T-cell (primary cell): ENCODE measurements at regions not wholly inside any gene's neighbourhood (a gene's known extent, or its start where the extent isn't known, plus 50 kb on each side); places are given as distances from the start of the nearest gene placed in this dataset.

Experiments used
- ATAC-seq, 4 experiments: fragments of 200-7000 bp in 3 of 4; fragments of 150-1000 bp in 1 of 4; cut with Tn5 transposase; replicated peaks in 1 of 4; 1 replicate in 3 of 4; 2 replicates in 1 of 4; pipeline ENCODE4 v1.10.0; 2021; ENCODE audit warnings: moderate library complexity in 3 of 4, mild to moderate bottlenecking in 2 of 4, moderate number of reproducible peaks in 1 of 4
- CTCF ChIA-PET, 2 donors: fragments of 300-600 bp; sonication (Branson Sonifier 250); formaldehyde crosslinking; loops; one replicate each; lab custom pipeline; 2022; ENCODE audit warnings: antibody characterized with exemption in 2 of 2; lab: Charles Lee
- POLR2A ChIA-PET, 2 donors: fragments of 300-600 bp; sonication (Branson Sonifier 250); formaldehyde crosslinking; loops; one replicate each; lab custom pipeline; 2022; ENCODE audit warnings: antibody characterized with exemption in 2 of 2; lab: Charles Lee
- DNase-seq, 35 experiments: peaks; one replicate each; pipeline versions ENCODE4 v3.0.0 to v3.0.0-alpha.2; 2013 to 2023
- H3K27ac ChIP-seq: one replicate; pipeline ENCODE4 v1.5.1; 2013; ENCODE audit warnings: low read length
- H3K27me3 ChIP-seq, 2 experiments: replicated peaks in 1 of 2; 1 replicate in 1 of 2; 2 replicates in 1 of 2; pipeline versions ENCODE4 v1.6.1 to v1.7.0; 2013; ENCODE audit warnings: low read length in 1 of 2, mixed read lengths in 1 of 2; ENCODE audit not compliant: control insufficient read depth in 2 of 2, insufficient read depth in 2 of 2; ENCODE audit errors: extremely low read depth in 1 of 2
- H3K36me3 ChIP-seq, 2 donors: 1 replicate in 1 of 2; 2 replicates in 1 of 2; pipeline versions ENCODE4 v1.6.1 to v1.7.0; 2013; ENCODE audit warnings: low read length in 1 of 2; ENCODE audit not compliant: control insufficient read depth in 2 of 2, insufficient read depth in 1 of 2; ENCODE audit errors: extremely low read depth in 1 of 2
- H3K4me1 ChIP-seq, 2 experiments: 1 replicate in 1 of 2; 2 replicates in 1 of 2; pipeline versions ENCODE4 v1.6.1 to v1.7.0; 2013; ENCODE audit warnings: low read length in 2 of 2, mixed read lengths in 1 of 2; ENCODE audit not compliant: insufficient read depth in 2 of 2, control insufficient read depth in 1 of 2; ENCODE audit errors: extremely low read depth in 1 of 2
- H3K4me3 ChIP-seq, 2 donors: 1 replicate in 1 of 2; 2 replicates in 1 of 2; pipeline versions ENCODE4 v1.5.1 to v1.7.0; 2013; ENCODE audit warnings: mild to moderate bottlenecking in 2 of 2, low read length in 1 of 2, moderate library complexity in 1 of 2; ENCODE audit not compliant: control insufficient read depth in 1 of 2; ENCODE audit errors: extremely low read depth in 1 of 2
- H3K9me3 ChIP-seq: 2 replicates; pipeline ENCODE4 v1.7.0; 2013
- H3K27ac Mint-ChIP-seq, 2 donors: one replicate each; pipeline ENCODE4 v1.8.0; 2020 to 2021; ENCODE audit warnings: mild to moderate bottlenecking in 2 of 2, mixed read lengths in 2 of 2
- H3K27me3 Mint-ChIP-seq, 2 donors: one replicate each; pipeline ENCODE4 v1.8.0; 2021 to 2022; ENCODE audit warnings: mixed read lengths in 2 of 2
- H3K36me3 Mint-ChIP-seq: one replicate; pipeline ENCODE4 v1.8.0; 2021; ENCODE audit warnings: mixed read lengths
- H3K4me1 Mint-ChIP-seq, 3 donors: one replicate each; pipeline ENCODE4 v1.8.0; 2020 to 2022; ENCODE audit warnings: mixed read lengths in 3 of 3, mild to moderate bottlenecking in 1 of 3
- H3K4me3 Mint-ChIP-seq, 3 donors: one replicate each; pipeline ENCODE4 v1.8.0; 2020 to 2022; ENCODE audit warnings: mild to moderate bottlenecking in 3 of 3, mixed read lengths in 3 of 3, moderate library complexity in 3 of 3
- H3K9me3 Mint-ChIP-seq, 3 donors: one replicate each; pipeline ENCODE4 v1.8.0; 2020 to 2022; ENCODE audit warnings: mixed read lengths in 3 of 3
- WGBS: methylation state at CpG from one replicate; pipeline ENCODE4 v1.1.5; 2013; ENCODE audit warnings: missing lambda C conversion rate; ENCODE audit not compliant: insufficient coverage; 5-methylcytosine and 5-hydroxymethylcytosine counted together

DNA sequence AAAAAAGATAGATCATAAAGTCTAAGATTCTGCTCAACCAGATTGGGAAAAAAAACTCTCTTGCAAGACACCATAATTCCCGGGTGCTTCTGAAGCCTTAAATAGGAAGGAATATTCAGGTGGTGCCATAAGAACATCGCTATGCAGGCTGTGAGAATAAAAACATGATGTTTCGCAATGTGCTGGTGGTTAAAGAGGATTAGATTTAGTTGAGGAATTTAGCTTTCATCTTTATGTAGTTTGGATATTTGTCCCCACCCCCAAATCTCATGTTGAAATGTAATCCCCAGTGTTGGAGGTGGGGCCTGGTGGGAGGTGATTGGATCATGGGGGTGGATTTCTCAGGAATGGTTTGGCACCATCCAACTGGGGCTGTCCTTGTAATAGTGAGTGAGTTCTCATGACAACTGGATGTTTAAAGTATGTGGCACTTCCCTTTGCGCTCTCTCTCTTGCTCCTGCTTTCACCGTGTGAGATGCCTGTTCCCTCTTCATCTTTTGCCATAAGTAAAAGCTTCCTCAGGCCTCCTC, 132.2 kb downstream of the AKAIN1 start:
- Histone ChIP-seq H3K27me3 (no peaks in the 10 kb centered on the region), H3K9me3 (no peaks in the 10 kb centered on the region), H3K36me3 (no peaks in the 10 kb centered on the region), H3K27ac (no peak overlapping the region), H3K4me3 (no peak overlapping the region), H3K4me1 (no peaks in the 10 kb centered on the region)
- Mint-ChIP-seq H3K36me3 (no peaks in the 10 kb centered on the region), H3K27ac (no peak overlapping the region), H3K27me3 (no peaks in the 10 kb centered on the region), H3K4me3 (no peak overlapping the region), H3K9me3 (no peaks in the 10 kb centered on the region), H3K4me1 (no peaks in the 10 kb centered on the region)
- ChIA-PET POLR2A (no interaction called here), CTCF (interaction anchor here (0.6 to 0.7 kb wide), 2 partner anchors 38 to 1293 kb away, joined by 3 read pairs; no protein-coding TSS in a partner anchor)
- 80% methylated on average over 1 of the region's 5 CpGs for WGBS
- ATAC-seq = no peak
- DNase-seq = no peak

DNA sequence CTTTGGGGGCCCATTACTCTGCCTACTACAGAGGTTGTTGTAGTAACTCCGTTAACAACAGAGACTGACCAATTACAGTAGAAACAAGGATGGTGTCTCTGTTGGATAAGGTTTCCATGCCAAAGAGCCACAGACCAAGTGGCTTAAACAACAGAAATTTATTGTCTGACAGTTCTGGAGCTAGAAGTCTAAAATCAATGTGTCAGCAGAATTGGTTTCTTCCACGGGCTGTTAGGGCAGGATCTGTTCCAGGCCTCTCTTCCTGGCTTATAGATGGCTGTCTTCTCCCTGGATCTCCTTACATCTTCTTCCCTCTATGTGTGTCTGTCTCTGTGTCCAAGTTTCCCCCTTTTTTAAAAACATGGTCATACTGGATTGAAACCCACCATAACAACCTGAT, 135.3 kb downstream of the AKAIN1 start:
- ChIA-PET CTCF (no interaction called here), POLR2A (no interaction called here)
- ATAC-seq (no peak), DNase-seq (no peak)
- Histone ChIP-seq H3K27me3 (peaks cover 0 to 3% of the 10 kb centered on the region in 2 experiments), H3K4me3 (no peak overlapping the region), H3K27ac (no peak overlapping the region), H3K36me3 (no peaks in the 10 kb centered on the region), H3K9me3 (no peaks in the 10 kb centered on the region), H3K4me1 (peaks cover 5 to 11% of the 10 kb centered on the region in 2 experiments)
- WGBS = 75% methylated on average over 1 of the region's 2 CpGs
- no peak overlapping the region for H3K27ac Mint-ChIP-seq
- H3K4me3 Mint-ChIP-seq = no peak overlapping the region
- H3K9me3 Mint-ChIP-seq = no peaks in the 10 kb centered on the region
- H3K36me3 Mint-ChIP-seq = no peaks in the 10 kb centered on the region
- H3K4me1 Mint-ChIP-seq = peaks cover 20 to 22% (median 20%) of the 10 kb centered on the region in 3 donors
- H3K27me3 Mint-ChIP-seq = peaks cover 0 to 4% of the 10 kb centered on the region in 2 donors

DNA sequence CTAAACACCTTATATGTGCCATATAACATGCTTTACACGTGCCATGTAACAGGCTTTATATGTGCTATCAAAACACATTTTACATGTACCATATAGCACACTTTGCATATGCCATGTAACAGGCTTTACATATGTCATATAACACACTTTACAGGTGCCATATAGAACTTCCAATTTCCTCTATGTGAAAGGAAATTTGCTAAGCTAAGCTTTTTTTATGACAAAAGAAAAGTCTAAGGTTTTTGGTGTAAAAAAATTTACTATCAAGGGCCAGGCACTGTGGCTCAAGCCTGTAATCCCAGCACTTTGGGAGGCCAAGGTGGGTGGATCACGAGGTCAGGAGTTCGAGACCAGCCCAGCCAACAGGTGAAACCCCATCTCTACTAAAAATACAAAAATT, 136.5 kb downstream of the AKAIN1 start:
- DNase-seq (no peak), ATAC-seq (no peak)
- H3K27ac ChIP-seq = no peak overlapping the region
- H3K9me3 Mint-ChIP-seq = no peaks in the 10 kb centered on the region
- H3K27me3 ChIP-seq = peaks cover 0 to 3% of the 10 kb centered on the region in 2 experiments
- H3K36me3 ChIP-seq = no peaks in the 10 kb centered on the region
- ChIA-PET CTCF (interaction anchor here in 1 of 2 donors (0.6 kb wide), 1 partner anchor 537 kb away, joined by 3 read pairs; no protein-coding TSS in a partner anchor), POLR2A (no interaction called here)
- peaks cover 5 to 11% of the 10 kb centered on the region in 2 experiments for H3K4me1 ChIP-seq
- H3K36me3 Mint-ChIP-seq = no peaks in the 10 kb centered on the region
- H3K27me3 Mint-ChIP-seq = peaks cover 0 to 4% of the 10 kb centered on the region in 2 donors
- H3K4me1 Mint-ChIP-seq = peaks cover 20 to 22% (median 20%) of the 10 kb centered on the region in 3 donors
- H3K4me3 Mint-ChIP-seq = no peak overlapping the region
- H3K4me3 ChIP-seq = no peak overlapping the region
- WGBS = 76% methylated on average over 3 of the region's 3 CpGs
- no peak overlapping the region for H3K27ac Mint-ChIP-seq
- H3K9me3 ChIP-seq = no peaks in the 10 kb centered on the region

DNA sequence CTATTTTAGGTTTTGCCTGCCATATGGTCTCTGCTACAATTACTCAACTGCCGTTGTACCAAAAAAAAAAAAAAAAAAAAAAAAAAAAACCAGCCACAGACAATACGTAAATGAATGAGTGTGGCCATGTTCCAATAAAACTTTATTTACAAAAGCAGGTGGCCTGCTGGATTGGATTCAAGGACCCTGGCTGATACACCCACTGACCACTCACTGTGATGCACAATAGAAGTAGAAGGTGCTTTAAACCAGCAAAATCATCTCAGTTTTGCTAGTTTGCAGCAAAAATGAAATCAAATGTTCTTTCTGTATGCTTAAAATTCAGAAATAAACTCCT, 137.4 kb downstream of the AKAIN1 start:
- Mint-ChIP-seq H3K27ac (no peak overlapping the region), H3K27me3 (peaks cover 0 to 5% of the 10 kb centered on the region in 2 donors), H3K4me1 (peaks cover 20 to 22% (median 20%) of the 10 kb centered on the region in 3 donors), H3K9me3 (no peaks in the 10 kb centered on the region), H3K4me3 (peak overlapping the region in 1 of 3 donors; percentile 50), H3K36me3 (no peaks in the 10 kb centered on the region)
- H3K9me3 ChIP-seq = no peaks in the 10 kb centered on the region
- no peak overlapping the region for H3K27ac ChIP-seq
- DNase-seq (no peak), ATAC-seq (no peak)
- peaks cover 0 to 3% of the 10 kb centered on the region in 2 experiments for H3K27me3 ChIP-seq
- no peak overlapping the region for H3K4me3 ChIP-seq
- ChIA-PET CTCF (interaction anchor here (0.6 to 1.6 kb wide), 5 partner anchors 10 to 953 kb away, joined by 3 to 15 read pairs (median 3); no protein-coding TSS in a partner anchor), POLR2A (no interaction called here)
- no CpG with 5 or more reads among the region's 2 CpGs for WGBS
- H3K36me3 ChIP-seq = no peaks in the 10 kb centered on the region
- peaks cover 5 to 11% of the 10 kb centered on the region in 2 experiments for H3K4me1 ChIP-seq

DNA sequence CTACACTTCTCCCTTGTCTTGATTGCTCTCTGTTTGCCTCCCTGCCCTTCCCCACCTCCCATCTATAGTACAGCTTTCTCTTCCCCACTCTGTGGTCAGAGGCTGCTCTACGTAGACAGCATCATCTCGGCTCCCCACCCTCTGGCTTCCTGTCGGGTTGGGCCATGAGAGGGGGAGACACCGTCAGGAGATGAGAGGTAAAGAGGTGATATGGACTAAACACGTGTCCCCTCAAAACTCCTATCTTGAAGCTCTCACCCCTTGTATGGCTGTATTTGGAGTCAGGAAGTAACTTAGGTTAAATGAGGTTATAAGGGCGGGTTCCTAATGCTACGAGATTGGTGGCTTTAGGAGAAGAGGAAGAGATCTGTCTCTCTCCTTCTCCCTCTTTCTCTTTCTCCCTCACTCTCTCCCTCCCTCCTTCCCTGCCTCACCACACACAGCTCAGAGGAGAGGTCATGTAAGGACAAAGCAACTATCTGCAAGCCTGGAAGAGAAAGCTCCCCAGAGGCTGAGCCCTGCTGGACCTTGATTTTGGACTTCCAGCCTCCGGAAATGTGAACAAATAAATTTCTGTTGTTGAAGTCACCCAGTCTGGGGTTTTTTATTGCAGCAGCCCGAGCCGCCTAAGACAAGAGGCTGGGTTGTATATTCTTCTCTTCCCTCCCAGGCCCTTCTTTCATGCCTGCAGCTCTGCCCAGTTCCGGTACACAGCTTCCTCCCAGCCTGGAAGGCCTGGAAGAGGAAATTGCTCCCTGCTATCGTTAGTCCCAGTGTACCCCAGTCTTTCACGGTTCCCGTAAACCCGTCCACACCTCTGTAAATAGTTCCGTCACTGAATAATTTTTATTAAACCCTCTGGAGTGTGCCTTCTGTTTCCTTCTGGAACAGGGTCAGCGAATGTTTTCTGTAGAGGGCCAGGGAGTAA, 138.0 kb downstream of the AKAIN1 start:
- peak overlapping the region; percentile 41 to 51 (median 50) for H3K4me3 Mint-ChIP-seq
- no peaks in the 10 kb centered on the region for H3K36me3 Mint-ChIP-seq
- Histone ChIP-seq H3K36me3 (no peaks in the 10 kb centered on the region), H3K27ac (peak overlapping the region; percentile 19), H3K4me1 (peaks cover 5 to 11% of the 10 kb centered on the region in 2 experiments), H3K4me3 (no peak overlapping the region), H3K27me3 (peaks cover 0 to 3% of the 10 kb centered on the region in 2 experiments), H3K9me3 (no peaks in the 10 kb centered on the region)
- 40% methylated on average over 3 of the region's 17 CpGs for WGBS
- no peaks in the 10 kb centered on the region for H3K9me3 Mint-ChIP-seq
- peaks cover 20 to 22% (median 20%) of the 10 kb centered on the region in 3 donors for H3K4me1 Mint-ChIP-seq
- ChIA-PET POLR2A (no interaction called here), CTCF (interaction anchor here (0.5 to 2.3 kb wide), 13 partner anchors 9 to 1287 kb away, joined by 3 to 22 read pairs (median 4); no protein-coding TSS in a partner anchor)
- H3K27me3 Mint-ChIP-seq = peaks cover 0 to 5% of the 10 kb centered on the region in 2 donors
- peak; percentile 70 to 96 (median 91) for ATAC-seq
- peak in 34 of 35 experiments; percentile 10 to 65 (median 43) for DNase-seq
- H3K27ac Mint-ChIP-seq = peak overlapping the region; percentile 19 to 81
